HL-60 (cell line): ENCODE measurements at regions not wholly inside any gene's neighbourhood (a gene's known extent, or its start where the extent isn't known, plus 50 kb on each side); places are given as distances from the start of the nearest gene placed in this dataset.

ENCODE experiments used
- DNase-seq, 2 experiments: peaks; one replicate each; pipeline ENCODE4 v3.0.0-alpha.2; 2010 to 2020; ENCODE audit warnings: low read depth in 1 of 2, low spot score in 1 of 2
- H3K27ac ChIP-seq: fragments of 250-450 bp; sonication (Bioruptor Pico); replicated peaks from 2 replicates; pipeline ENCODE4 v1.5.1; 2020; ENCODE audit warnings: mild to moderate bottlenecking, moderate library complexity
- H3K27me3 ChIP-seq: fragments of 250-450 bp; sonication (Bioruptor Pico); 2 replicates; pipeline ENCODE4 v1.5.1; 2021; ENCODE audit warnings: mild to moderate bottlenecking, moderate library complexity; ENCODE audit not compliant: insufficient read depth, poor library complexity, severe bottlenecking
- H3K4me3 ChIP-seq: replicated peaks from 2 replicates; pipeline ENCODE4 v1.5.1; 2011; ENCODE audit warnings: mild to moderate bottlenecking, control low read depth, low read length; ENCODE audit not compliant: insufficient read depth
- GABPA ChIP-seq: IDR thresholded peaks from 2 replicates; pipeline ENCODE4 v1.6.1; 2012; ENCODE audit warnings: low read depth
- POLR2AphosphoS5 ChIP-seq: IDR thresholded peaks from 2 replicates; pipeline ENCODE4 v1.6.1; 2012; ENCODE audit warnings: low read depth
- REST ChIP-seq: IDR thresholded peaks from 2 replicates; pipeline ENCODE4 v1.6.1; 2012; ENCODE audit warnings: low read depth; ENCODE audit not compliant: insufficient replicate concordance
- SPI1 ChIP-seq: IDR thresholded peaks from 2 replicates; pipeline ENCODE4 v1.6.1; 2012; ENCODE audit warnings: low read depth, mild to moderate bottlenecking, borderline replicate concordance
- TF ChIP-seq, protein P1 (sequence below): IDR thresholded peaks from one replicate; pipeline ENCODE4 v1.5.1; 2011; ENCODE audit warnings: low read length, control low read depth, inconsistent platforms; ENCODE audit not compliant: insufficient read depth

GRCh38 chr12:22850185-22850584, 225.2 kb downstream of the ETNK1 start:
- no peak for DNase-seq
- Histone ChIP-seq H3K4me3 (no peak overlapping the region), H3K27ac (no peak overlapping the region), H3K27me3 (no peaks in the 10 kb centered on the region)
- TF ChIP-seq REST (no peak), POLR2AphosphoS5 (no peak), SPI1 (no peak), GABPA (no peak)
- TF ChIP-seq, protein P1, sequence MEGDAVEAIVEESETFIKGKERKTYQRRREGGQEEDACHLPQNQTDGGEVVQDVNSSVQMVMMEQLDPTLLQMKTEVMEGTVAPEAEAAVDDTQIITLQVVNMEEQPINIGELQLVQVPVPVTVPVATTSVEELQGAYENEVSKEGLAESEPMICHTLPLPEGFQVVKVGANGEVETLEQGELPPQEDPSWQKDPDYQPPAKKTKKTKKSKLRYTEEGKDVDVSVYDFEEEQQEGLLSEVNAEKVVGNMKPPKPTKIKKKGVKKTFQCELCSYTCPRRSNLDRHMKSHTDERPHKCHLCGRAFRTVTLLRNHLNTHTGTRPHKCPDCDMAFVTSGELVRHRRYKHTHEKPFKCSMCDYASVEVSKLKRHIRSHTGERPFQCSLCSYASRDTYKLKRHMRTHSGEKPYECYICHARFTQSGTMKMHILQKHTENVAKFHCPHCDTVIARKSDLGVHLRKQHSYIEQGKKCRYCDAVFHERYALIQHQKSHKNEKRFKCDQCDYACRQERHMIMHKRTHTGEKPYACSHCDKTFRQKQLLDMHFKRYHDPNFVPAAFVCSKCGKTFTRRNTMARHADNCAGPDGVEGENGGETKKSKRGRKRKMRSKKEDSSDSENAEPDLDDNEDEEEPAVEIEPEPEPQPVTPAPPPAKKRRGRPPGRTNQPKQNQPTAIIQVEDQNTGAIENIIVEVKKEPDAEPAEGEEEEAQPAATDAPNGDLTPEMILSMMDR = no peak

GRCh38 chr12:22851532-22851931, 226.6 kb downstream of the ETNK1 start:
- no peaks in the 10 kb centered on the region for H3K27me3 ChIP-seq
- H3K27ac ChIP-seq = no peak overlapping the region
- no peak overlapping the region for H3K4me3 ChIP-seq
- DNase-seq = no peak
- TF ChIP-seq SPI1 (no peak), POLR2AphosphoS5 (no peak)

- Histone ChIP-seq H3K4me3 (no peak overlapping the region), H3K27ac (no peak overlapping the region), H3K27me3 (no peaks in the 10 kb centered on the region)
- TF ChIP-seq, protein P1 = no peak
- TF ChIP-seq GABPA = no peak
- TF ChIP-seq SPI1 = no peak
- no peak for TF ChIP-seq POLR2AphosphoS5
- no peak for TF ChIP-seq REST
- DNase-seq = no peak
These were observed 230.5 kb downstream of the ETNK1 start for GRCh38 chr12:22855456-22855855.

DNA sequence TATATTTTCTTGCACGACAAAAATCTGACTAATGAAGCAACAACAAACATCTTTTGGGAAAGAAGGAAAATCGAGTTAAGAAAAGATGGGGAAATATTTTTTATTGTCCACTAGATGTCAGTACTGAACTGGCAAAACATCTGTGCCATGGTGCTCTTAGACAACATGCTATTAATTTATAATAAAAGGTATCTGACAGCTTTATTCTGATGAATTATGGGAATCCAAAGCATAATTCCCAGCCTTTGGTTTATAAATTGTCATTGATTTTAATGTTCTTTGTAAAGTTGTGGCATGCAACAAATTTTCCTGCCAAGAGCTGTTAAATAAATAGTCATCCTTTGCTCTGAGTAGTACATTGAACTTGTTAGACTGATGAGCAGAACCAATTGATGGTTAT, 231.2 kb downstream of the ETNK1 start:
- Histone ChIP-seq H3K27ac (no peak overlapping the region), H3K4me3 (no peak overlapping the region), H3K27me3 (no peaks in the 10 kb centered on the region)
- no peak for DNase-seq
- TF ChIP-seq POLR2AphosphoS5 (no peak), SPI1 (no peak), REST (no peak), GABPA (no peak)
- TF ChIP-seq, protein P1 = no peak
